Glutamatergic neuron (in vitro differentiated cells): ENCODE measurements at regions not wholly inside any gene's neighbourhood (a gene's known extent, or its start where the extent isn't known, plus 50 kb on each side); places are given as distances from the start of the nearest gene placed in this dataset.
A peak's percentile ranks its signal among the peaks of the same experiment; 100 is the strongest.

Experiments
- DNase-seq: peaks from one replicate; pipeline ENCODE4 v3.0.0; 2022
- H3K27ac Mint-ChIP-seq: one replicate; pipeline ENCODE4 v1.8.0; 2020; ENCODE audit warnings: mild to moderate bottlenecking, mixed read lengths, inconsistent platforms; ENCODE audit not compliant: unreplicated experiment
- H3K27me3 Mint-ChIP-seq: one replicate; pipeline ENCODE4 v1.8.0; 2020; ENCODE audit warnings: mild to moderate bottlenecking, moderate library complexity, mixed read lengths, inconsistent platforms; ENCODE audit not compliant: unreplicated experiment
- H3K36me3 Mint-ChIP-seq: one replicate; pipeline ENCODE4 v1.8.0; 2020; ENCODE audit warnings: mild to moderate bottlenecking, mixed read lengths, inconsistent platforms; ENCODE audit not compliant: unreplicated experiment
- H3K4me1 Mint-ChIP-seq: one replicate; pipeline ENCODE4 v1.8.0; 2020; ENCODE audit warnings: mild to moderate bottlenecking, low read depth, mixed read lengths, inconsistent platforms; ENCODE audit not compliant: unreplicated experiment
- H3K4me3 Mint-ChIP-seq: one replicate; pipeline ENCODE4 v1.8.0; 2020; ENCODE audit warnings: mild to moderate bottlenecking, mixed read lengths, inconsistent platforms; ENCODE audit not compliant: unreplicated experiment
- H3K9me3 Mint-ChIP-seq: one replicate; pipeline ENCODE4 v1.8.0; 2020; ENCODE audit warnings: mild to moderate bottlenecking, moderate library complexity, mixed read lengths, inconsistent platforms; ENCODE audit not compliant: unreplicated experiment
- CTCF ChIP-seq: fragments of 200-600 bp; sonication (generic); IDR thresholded peaks from one replicate; pipeline ENCODE4 v1.5.0; 2021; ENCODE audit not compliant: partially characterized antibody, unreplicated experiment

- no peaks in the 10 kb centered on the region for H3K27me3 Mint-ChIP-seq
- no peak overlapping the region for H3K4me3 Mint-ChIP-seq
- peaks cover 15% of the 10 kb centered on the region for H3K4me1 Mint-ChIP-seq
- H3K27ac Mint-ChIP-seq: no peak overlapping the region
- no peak for DNase-seq
- no peaks in the 10 kb centered on the region for H3K9me3 Mint-ChIP-seq
- H3K36me3 Mint-ChIP-seq: peaks cover 14% of the 10 kb centered on the region
- TF ChIP-seq CTCF: no peak
Observed at GRCh38 chr7:42987648-42988214, 55.6 kb downstream of the MRPL32 start.

- H3K27ac Mint-ChIP-seq: no peak overlapping the region
- peaks cover 18% of the 10 kb centered on the region for H3K4me1 Mint-ChIP-seq
- H3K27me3 Mint-ChIP-seq: no peaks in the 10 kb centered on the region
- H3K4me3 Mint-ChIP-seq: no peak overlapping the region
- no peak for TF ChIP-seq CTCF
- peaks cover 1% of the 10 kb centered on the region for H3K9me3 Mint-ChIP-seq
- no peak for DNase-seq
- H3K36me3 Mint-ChIP-seq: peaks cover 7% of the 10 kb centered on the region
Observed at GRCh38 chr7:42991024-42991423, 58.8 kb downstream of the MRPL32 start.

- Mint-ChIP-seq H3K9me3 (peaks cover 1% of the 10 kb centered on the region), H3K27me3 (no peaks in the 10 kb centered on the region), H3K4me3 (peak overlapping the region; percentile 20), H3K4me1 (peaks cover 18% of the 10 kb centered on the region), H3K27ac (peak overlapping the region; percentile 41), H3K36me3 (peaks cover 1% of the 10 kb centered on the region)
- TF ChIP-seq CTCF: no peak
- DNase-seq: peak; percentile 22
Observed at GRCh38 chr7:42991913-42992591, 59.9 kb downstream of the MRPL32 start.

GRCh38 chr7:42993038-42993437 lies 60.9 kb downstream of the MRPL32 start:
- peaks cover 1% of the 10 kb centered on the region for H3K9me3 Mint-ChIP-seq
- H3K36me3 Mint-ChIP-seq: no peaks in the 10 kb centered on the region
- TF ChIP-seq CTCF: no peak
- H3K4me1 Mint-ChIP-seq: peaks cover 18% of the 10 kb centered on the region
- H3K4me3 Mint-ChIP-seq: no peak overlapping the region
- no peak overlapping the region for H3K27ac Mint-ChIP-seq
- no peaks in the 10 kb centered on the region for H3K27me3 Mint-ChIP-seq
- no peak for DNase-seq

GRCh38 chr7:42994096-42994495 lies 61.9 kb downstream of the MRPL32 start:
- H3K9me3 Mint-ChIP-seq: peaks cover 1% of the 10 kb centered on the region
- DNase-seq: no peak
- no peak for TF ChIP-seq CTCF
- no peaks in the 10 kb centered on the region for H3K36me3 Mint-ChIP-seq
- H3K4me3 Mint-ChIP-seq: no peak overlapping the region
- H3K27me3 Mint-ChIP-seq: no peaks in the 10 kb centered on the region
- H3K27ac Mint-ChIP-seq: no peak overlapping the region
- peaks cover 18% of the 10 kb centered on the region for H3K4me1 Mint-ChIP-seq
